ENCODE measurements at regions not wholly inside any gene's neighbourhood (a gene's known extent, or its start where the extent isn't known, plus 50 kb on each side); places are given as distances from the start of the nearest gene placed in this dataset.

DNA sequence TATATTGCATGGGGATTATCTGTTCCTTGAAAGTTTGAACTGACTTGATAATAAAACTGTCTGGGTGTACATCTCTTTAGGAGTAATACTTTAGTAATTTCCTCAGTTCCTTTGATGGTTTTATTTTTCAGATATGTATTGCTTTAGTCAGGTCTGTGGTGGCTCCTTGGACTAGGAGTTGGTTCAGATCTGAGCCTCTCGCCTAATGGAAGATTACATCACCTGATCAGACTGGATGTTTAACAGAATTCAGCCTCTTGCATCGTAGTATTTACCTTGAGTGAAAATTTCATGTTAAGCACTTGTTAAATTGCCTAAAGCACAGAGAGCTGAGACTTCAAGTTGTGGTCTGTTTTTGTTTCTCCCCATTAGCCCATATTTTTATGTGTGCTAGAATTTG lies 267.3 kb downstream of the MAP2K4 start:
- in situ Hi-C loops (cut with HindIII; ENCODE audit: low sequenced_read_pairs) = no loop called here

GRCh38 chr17:12290207-12290606 lies 269.5 kb downstream of the MAP2K4 start:
- in situ Hi-C loops (cut with HindIII; ENCODE audit: low sequenced_read_pairs) = no loop called here

DNA sequence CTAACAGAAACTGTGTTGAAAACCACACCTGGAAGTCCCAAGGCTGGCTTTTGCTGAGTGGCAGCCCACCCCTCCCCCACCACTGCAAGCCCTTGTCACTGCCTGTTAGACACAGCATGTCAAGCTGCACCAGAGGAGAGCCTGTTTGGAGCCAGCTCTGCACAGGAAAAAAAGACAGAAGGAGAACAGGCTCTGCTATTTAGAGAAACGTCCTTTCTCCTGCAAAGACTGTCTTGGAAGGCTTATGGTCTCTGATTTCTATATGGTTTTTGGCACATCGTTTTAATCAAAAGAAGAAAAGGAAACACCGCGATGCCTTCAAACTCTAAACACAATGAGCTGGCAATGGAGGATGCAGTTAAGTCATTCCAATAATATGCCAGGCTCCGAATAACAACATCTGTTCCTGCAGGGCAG lies 275.5 kb downstream of the MAP2K4 start:
- in situ Hi-C loops (cut with HindIII; ENCODE audit: low sequenced_read_pairs) = no loop called here

GRCh38 chr17:12301551-12301950 lies 280.9 kb downstream of the MAP2K4 start:
- in situ Hi-C loops (cut with HindIII; ENCODE audit: low sequenced_read_pairs) = no loop called here

GRCh38 chr17:12302711-12303110 lies 282.0 kb downstream of the MAP2K4 start:
- in situ Hi-C loops (cut with HindIII; ENCODE audit: low sequenced_read_pairs) = no loop called here

GRCh38 chr17:12310811-12311210 lies 290.1 kb downstream of the MAP2K4 start:
- in situ Hi-C loops (cut with HindIII; ENCODE audit: low sequenced_read_pairs) = no loop called here

DNA sequence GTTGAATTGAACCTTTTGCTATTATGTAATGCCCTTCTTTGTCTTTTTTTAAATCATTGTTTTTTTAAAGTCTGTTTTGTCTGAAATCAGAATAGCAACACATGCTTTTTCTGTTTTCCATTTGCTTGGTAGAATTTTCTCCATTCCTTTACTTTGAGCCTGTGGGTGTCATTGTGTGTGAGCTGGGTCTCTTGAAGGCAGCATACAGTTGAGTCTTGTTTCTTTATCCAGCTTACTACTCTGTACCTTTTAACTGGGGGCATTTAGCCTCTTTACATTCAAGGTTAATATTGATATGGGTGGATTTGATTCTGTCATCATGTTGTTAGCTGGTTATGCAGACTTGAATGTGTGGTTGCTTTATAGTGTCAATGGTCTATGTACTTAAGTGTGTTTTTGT lies 292.0 kb downstream of the MAP2K4 start:
- in situ Hi-C loops (cut with HindIII; ENCODE audit: low sequenced_read_pairs) = no loop called here

DNA sequence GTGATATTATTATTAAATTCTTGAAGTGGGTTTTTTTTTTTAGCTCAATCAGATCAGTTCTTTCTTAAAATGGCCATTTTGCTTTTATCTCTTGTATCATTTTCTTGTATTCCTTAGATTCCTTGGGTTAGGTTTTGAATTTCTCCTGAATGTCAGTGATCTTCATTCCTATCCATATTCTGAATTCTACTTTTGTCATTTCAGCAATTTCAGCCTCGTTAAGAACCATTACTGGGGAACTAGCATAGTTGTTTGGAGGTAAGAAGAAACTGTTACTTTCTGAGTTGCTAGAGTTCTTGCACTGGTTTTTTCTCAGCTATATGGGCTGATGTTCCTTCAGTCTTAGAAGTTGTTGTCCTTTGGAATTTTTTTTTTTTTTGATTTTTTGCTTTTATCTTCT lies 293.1 kb downstream of the MAP2K4 start:
- in situ Hi-C loops (cut with HindIII; ENCODE audit: low sequenced_read_pairs) = no loop called here

GRCh38 chr17:12316021-12316420 lies 295.3 kb downstream of the MAP2K4 start:
- in situ Hi-C loops (cut with HindIII; ENCODE audit: low sequenced_read_pairs) = no loop called here

DNA sequence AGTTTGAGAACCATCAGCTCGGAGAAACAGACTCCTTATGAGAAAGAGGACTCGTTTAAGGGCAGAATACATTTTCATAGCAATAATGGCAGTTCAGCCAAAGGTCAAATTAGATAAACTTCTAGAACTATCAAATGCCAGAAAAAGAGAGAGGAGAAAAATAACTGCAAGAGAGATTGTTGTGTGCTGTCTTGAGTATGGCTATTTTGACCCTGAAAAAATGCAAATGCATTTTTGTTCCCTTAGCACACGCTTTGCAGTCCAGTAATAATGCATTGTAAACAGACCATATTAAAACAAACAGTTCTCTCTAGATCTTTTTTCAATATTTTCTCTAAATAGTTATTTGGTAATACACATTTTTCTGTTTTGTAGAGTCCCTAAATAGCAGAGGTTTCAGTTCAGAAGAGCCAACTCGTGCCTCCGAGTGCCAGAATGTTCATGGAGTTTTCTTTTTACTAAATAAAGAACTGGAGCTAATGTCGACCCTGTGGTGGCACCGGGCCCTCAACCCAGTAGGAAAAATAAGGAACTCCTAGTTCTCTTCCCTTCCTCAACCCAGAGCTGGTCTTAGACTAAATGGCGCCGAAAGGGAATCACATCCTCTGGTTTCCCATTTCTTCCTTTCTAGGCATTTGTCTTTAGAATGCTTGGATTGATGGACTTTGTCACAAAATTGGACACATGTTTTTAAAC lies 298.0 kb downstream of the MAP2K4 start:
- in situ Hi-C loops (cut with HindIII; ENCODE audit: low sequenced_read_pairs) = no loop called here

DNA sequence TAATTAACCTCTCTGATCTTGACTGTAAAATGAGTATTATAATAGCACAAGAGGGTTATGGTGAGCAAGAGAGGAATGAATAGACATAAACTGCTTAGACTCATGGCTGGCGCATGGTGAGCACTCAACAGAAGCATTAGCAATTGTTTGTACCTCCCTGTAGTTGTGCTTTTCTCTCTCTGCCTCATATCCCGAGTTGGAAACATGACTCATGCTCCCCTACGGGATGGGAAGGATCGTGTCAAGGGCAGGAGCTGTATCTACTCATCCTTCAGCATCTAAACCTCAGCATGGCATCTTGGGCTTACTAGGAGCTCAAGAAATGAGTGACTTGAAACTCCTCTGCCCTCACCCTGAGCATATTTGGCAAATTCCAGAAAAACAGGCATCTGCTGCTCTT lies 299.6 kb downstream of the MAP2K4 start:
- in situ Hi-C loops (cut with HindIII; ENCODE audit: low sequenced_read_pairs) = no loop called here

DNA sequence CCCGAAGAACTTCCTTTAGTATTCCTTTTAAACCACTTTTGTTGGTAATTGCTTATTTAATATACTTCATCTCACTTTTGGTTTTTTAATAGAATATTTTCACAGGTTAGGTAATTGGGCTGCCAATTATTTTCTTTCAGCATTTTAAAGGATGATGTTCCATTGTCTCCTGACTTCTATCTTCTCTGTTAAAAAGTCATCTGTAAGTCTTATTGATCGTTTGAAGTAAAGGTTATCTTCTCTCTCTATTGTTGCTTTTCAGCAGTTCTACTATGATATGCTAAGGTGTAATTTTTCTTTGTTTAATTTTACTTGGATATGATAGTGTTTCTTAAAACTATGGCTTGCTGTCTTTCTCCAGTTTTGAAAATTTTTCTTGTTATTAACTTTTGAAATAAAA lies 307.5 kb downstream of the MAP2K4 start:
- in situ Hi-C loops (cut with HindIII; ENCODE audit: low sequenced_read_pairs) = no loop called here

DNA sequence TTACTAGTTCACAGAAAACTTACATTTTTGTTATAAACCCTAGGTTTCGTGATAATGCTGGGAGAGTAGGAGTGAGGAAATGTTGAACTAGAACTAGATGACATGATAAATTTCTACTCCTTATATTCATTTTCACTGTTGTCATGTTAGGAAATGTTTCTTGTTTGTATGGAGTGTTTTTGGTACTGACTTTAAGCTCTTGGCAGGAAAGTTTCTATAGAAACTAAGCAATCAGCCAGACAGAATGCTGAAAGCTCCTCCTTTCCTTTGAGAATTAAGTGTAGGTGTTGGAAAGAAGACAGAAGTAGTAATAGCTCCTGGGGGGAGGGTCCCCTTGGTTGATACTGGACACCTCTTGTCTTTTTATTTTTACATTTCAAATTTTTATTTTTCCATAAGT lies 309.8 kb downstream of the MAP2K4 start:
- in situ Hi-C loops (cut with HindIII; ENCODE audit: low sequenced_read_pairs) = no loop called here

DNA sequence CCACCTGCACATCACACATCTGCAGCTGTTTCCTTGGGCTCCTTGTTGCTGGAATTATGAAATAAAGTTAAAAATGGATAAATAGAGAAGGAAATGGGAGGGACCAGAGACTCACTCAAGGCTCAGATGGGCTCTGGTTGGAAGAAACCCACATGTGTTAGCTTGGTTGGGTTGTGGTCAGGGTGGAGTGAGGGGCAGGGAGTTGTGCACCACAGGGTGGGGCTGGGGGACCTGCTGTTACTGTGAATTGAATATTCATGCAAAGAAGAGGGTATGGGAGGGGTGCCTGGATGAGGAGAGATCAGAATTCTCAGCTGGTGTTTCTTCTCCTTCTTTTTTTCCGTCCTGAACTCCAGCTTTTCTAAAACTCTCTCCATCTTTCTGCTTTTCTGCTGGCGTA lies 320.7 kb downstream of the MAP2K4 start:
- in situ Hi-C loops (cut with HindIII; ENCODE audit: low sequenced_read_pairs) = no loop called here

DNA sequence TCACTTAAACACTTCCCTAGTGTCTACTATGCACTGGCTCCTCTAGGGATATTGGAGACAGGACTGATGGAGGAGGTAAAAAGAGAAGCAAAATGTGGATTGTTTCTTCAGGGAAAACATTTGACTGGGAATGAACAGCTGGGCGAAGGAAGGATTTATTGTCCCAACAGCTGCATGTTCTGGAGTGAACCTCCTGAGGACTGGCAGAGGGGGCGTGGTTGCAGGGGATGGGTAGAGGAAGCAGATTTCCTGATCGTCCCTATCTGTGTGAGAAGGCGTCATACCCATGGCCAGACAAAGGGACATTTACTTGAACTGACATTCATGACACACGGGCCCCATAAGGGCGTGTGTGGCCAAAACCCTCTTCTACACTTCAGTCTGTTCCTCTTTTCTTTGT lies 321.5 kb downstream of the MAP2K4 start:
- in situ Hi-C loops (cut with HindIII; ENCODE audit: low sequenced_read_pairs) = no loop called here

DNA sequence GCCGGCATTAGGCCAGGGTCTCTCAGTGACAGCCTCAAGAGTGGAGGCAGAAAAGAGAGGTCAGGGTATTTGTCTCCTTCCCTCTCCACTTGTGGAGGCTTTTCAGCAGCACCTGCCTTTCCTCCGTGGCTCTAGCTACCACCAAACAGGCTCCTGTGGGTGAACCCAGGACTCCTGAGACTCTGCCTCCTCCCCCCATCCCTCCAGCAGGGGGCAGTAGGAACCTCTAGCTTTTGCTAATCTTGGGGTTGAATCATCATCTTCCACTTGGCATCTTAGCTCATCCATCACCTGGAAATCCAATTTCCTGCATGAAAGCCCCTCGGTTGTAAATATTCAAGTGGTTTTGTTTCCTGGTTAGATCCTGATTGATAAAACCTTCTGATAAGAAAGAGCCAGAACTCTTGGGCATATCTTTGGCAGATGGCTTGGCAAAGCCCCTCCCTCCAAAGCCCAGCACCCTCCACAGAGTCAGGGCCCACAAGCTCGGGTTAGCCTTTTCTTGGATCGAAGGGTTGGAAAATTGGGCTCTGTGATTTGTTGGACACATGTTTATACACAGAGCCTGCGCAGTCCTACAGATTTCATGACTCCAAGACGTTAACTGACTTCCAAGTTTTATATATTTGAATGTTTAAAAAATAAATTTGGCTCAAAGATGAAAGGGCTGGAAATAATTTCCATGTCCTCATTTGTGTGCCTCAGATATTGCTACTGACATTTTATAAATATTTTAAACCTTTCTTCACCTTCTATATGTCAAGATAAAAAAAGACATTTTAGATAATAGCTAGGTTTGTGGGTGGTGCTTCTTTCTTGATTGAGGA lies 322.1 kb downstream of the MAP2K4 start:
- in situ Hi-C loops (cut with HindIII; ENCODE audit: low sequenced_read_pairs) = no loop called here

DNA sequence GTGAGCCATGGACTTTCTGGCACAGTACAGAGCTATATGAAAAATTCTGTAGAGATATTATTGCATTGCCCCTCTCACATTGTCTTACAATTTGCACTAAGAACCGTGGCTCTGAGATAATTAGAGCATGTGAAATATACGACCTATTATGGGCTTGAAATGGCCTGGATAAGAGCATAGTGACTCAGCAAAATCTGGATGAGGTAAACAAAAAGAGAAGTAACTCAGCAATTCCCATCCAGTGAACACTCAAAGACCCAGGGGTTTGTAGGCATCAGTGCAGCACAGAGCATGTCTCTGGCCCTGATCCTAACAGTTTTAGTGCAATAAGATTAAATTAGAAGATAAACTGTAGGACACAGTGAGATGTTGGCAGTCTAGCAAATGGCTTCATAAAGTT lies 317.2 kb upstream of the MYOCD start:
- in situ Hi-C loops (cut with HindIII; ENCODE audit: low sequenced_read_pairs) = no loop called here

DNA sequence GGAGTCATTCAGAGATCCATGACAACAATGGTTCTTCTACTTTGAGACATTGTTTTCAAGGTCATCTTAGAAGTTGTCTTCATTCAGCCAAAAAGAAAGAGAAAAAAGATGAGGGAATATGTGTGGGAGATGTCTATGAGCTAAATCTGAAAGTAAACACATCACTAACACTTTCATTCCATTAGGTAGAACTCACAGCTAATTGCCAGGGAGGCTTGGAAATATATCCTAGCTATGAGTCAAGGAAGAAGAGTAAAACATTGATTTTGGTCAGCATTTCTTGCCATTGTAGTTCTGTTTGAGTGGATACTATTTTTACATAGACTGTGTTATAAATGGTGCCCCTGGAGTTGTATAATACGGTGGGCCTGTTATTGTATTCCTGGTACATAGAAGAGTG lies 316.4 kb upstream of the MYOCD start:
- in situ Hi-C loops (cut with HindIII; ENCODE audit: low sequenced_read_pairs) = no loop called here

GRCh38 chr17:12352127-12352526 lies 313.6 kb upstream of the MYOCD start:
- in situ Hi-C loops (cut with HindIII; ENCODE audit: low sequenced_read_pairs) = loop anchor here (10.0 kb wide), 1 partner anchor 73 kb away; no protein-coding TSS in a partner anchor

GRCh38 chr17:12357600-12357999 lies 308.1 kb upstream of the MYOCD start:
- in situ Hi-C loops (cut with HindIII; ENCODE audit: low sequenced_read_pairs) = loop anchor here (10.0 kb wide), 1 partner anchor 67 kb away; no protein-coding TSS in a partner anchor

DNA sequence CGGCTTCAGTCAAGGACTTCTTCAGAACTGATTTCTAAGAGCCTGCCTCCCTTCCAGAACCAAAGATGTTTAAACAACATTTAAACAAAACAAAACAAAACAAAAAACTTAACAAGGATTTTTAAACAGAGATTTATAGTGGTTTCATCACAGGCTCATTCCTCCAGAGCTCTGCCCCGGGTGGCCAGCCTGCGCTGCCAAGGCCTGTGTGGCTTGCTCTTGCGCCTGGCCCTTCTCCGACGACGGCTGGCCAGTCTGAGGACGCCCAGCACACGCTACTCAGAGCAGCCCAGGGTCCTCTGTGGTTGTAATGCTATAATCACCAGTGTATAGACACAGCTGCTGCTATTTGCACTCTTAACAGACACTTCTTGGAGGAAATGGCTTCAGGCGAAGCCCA lies 307.2 kb upstream of the MYOCD start:
- in situ Hi-C loops (cut with HindIII; ENCODE audit: low sequenced_read_pairs) = loop anchor here (10.0 kb wide), 1 partner anchor 66 kb away; no protein-coding TSS in a partner anchor

DNA sequence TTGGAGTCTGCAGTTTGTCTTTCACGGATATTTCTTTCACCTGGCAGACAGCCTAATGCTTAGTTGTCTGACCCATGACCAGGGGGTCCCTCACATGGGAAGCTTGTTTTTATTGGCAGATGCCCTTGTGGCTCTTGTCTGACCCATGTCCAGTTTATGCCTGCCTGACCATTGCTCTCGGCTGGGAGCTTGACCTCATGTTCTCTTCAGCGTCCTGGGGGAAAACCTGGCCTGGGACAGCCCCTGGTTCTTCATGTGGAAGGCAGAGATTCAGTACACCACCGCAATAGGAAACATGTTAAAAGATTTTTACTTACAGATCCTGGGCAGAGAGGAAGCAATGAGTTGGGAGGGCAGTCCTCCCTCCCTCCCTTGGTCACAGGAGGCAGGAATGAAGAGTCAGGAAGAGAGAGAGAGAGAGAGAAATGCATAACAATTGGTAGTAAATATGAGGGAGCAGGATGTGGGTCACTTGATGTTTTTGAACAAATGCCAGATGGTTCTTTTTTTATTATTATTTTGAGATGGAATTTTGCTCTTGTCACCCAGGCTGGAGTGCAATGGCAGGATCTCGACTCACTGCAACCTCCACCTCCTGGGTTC lies 302.7 kb upstream of the MYOCD start:
- in situ Hi-C loops (cut with HindIII; ENCODE audit: low sequenced_read_pairs) = no loop called here
